ENCODE measurements at regions not wholly inside any gene's neighbourhood (a gene's known extent, or its start where the extent isn't known, plus 50 kb on each side); places are given as distances from the start of the nearest gene placed in this dataset.

DNA sequence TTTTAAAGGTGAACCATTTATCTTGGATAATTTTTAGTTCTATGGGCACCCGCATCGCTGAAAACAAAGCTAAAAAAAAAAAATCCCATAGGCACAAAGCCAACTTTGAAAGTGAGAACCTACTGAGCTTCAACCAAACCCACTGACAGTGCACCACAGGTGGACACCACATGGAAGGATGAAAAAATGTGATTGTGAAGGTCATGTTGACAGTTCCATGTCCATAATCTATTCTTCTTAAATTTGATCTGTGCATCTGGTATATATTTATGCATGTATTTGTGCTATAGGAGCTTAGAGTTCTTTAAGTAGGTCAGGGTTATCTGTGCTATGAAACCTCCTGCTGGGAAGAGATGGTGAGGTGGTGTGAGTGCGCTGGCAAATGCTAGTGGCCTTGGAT is 374.3 kb downstream of the SPRY1 start:
- DNase-seq = no peak

DNA sequence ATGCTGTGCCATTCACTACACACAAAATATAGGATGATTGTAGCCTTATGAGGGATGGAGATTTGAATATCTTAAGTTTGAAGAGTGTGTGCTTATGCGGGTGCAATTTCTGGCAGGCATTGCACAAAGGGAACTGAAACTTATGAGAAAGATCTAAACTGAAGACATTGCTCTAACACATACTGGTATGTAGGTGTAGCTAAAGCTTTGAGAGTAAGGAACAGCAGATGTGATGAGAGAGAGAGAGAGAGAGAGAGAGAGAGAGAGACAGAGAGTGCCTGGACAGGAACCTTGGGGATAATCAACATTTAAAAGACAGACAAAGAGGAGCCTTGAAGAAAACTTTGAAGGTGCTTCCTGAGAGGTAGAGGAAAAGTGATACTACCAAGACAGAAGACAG is 379.7 kb downstream of the SPRY1 start:
- DNase-seq = peak; percentile 15

DNA sequence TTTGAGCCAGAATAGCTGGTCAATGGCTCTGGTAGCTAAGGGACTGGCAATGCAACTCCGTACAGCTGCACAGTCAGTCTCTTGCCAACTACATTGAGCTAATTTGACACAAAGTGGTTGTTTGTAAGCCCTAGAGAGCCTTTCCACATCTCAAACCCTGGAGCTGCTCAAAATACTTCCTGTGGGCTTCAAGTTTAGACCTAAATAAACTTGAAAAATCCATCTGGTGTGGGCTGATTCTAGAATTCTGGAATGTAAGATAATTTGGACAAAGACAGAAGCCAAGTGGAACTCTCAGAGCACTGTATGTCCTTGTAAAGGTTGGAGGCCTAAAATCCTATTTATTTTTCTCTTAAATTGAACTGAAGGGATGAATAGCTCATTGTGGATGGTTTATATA is 380.8 kb downstream of the SPRY1 start:
- no peak for DNase-seq

DNA sequence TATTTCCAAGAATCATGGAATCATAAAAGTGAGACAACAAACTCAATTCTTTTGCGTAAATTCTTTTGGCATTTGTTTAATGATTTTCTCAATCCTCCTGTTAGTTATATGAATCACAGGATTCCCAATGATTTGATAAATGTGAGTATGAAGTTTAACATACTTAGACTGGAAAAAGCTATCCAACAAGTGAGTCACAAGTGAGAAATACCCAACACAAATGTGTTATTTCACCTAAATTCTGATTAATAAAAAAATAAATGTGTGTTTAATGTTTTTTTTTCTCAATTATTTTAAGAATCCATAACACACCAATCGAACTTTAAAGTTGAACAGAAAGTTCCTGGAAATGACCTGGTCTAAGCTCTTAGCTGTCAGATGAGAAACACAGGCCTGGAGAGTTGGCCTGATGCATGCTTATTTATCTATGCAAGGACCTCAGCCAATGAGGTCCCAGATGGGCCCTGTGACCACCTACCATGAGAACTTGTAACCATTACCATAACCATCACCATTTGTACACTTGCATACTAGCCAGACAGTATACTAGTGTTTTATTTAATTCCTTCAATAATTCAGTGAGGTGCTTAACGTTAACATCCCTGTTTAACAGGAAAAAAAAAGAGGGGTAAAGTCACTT is 386.7 kb downstream of the SPRY1 start:
- no peak for DNase-seq

DNA sequence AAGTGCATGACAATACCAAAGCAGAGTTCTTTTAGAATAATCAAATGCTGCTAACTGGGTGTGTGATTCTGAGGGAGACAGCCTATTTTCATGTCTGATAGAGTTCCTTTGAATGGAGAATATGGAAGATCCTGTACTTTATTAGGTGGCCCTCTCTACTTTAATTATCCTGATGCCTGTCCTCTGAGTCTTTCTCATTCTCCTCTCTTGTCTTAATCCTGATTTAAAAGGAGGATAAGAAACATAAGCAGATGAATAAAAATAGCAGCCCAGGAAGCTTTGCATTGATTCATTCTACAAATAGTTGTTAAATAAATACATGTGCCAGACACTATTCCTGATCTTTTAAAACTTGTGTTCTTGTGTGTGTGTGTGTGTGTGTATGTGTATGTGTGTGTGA is 387.3 kb downstream of the SPRY1 start:
- no peak for DNase-seq

DNA sequence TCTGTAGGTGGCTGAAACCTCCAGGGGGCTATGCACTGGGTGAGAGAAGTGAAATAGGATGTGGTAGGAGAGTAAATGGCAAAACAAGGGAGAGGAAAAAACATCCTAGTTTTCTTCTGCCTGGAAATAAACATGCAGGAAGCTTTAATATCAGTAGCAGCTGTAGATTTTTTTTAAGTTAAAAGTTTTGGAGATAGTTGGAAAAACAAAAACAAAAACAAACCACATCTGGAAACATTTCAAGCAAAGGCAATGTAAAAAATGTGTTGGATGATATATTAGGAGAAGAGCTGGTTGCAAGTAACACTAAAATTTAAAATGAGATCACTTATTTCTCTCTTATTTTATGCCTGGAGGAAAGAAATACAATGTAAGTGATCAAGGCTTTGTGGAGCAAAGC is 388.0 kb downstream of the SPRY1 start:
- no peak for DNase-seq

DNA sequence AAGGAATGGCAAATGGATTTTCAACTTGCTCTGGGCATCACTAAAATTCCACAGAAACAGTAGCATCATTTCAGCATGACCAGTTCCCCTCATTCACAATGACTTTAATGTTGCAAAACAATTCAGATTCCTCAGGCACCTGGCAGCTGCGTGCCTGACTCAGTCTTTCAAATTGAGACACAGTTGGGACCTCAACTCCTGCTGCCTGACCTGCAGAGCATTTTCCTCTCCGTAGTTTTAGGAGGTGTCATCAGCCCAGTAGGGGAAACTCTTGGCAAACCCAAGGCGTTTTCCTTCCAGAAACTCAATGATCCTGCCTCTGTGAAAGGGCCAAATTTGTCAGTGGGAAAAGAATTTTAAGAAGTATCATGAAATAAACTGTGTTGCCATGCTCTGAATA is 388.9 kb downstream of the SPRY1 start:
- DNase-seq = no peak

DNA sequence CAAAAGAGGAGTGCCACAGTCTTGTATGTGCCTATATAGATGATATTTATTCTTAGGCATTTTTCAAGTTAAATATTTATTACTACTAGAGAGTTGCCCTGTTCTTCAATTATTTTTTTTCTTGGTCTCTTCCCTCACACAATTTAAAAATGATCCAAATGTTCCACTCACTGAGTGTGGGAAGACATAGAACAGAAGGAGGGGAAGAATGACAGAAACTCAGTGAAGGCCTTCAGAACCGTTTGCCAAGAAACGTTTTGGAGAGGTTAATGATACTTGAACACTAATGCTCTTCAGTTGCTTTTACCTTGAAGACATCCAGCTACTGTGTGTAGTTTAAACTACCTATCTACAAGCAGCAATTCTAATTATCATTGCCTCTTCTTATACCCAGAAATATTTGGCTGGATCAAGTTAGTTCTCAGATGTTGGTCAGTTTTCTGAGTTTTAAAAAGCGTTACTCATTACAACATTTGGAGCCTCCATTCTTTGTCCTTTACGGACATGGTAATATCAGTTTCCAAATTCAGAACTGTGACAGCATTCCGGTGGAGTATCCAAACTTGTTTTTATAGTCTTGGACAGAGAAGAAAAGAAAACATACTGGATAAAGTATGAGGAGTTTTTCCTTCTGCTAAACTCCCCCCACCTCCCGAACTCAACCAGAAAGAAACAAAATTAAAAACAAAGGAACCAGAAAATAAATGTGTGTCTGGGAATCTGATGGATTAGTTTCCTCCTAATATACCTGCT is 389.7 kb downstream of the SPRY1 start:
- no peak for DNase-seq

DNA sequence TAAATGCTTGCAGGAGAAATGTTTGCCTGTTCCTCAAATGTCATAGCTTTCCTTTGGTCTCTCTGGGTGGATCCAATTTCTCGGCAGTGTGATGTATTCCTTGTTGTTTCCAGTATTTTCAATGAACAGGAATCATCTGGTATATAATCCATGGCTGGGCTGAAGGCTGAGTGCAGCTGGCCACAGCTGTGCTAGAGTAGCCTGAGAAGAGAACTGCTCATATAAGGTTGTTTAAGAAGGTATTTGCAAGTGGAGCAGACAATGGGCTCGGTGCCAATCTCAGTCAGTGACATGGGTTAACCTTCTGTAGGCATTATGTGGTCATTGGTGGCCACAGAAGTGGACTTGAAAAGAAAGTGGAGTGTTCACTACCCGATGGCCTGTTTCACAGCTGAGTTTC is 390.3 kb downstream of the SPRY1 start:
- DNase-seq = no peak

DNA sequence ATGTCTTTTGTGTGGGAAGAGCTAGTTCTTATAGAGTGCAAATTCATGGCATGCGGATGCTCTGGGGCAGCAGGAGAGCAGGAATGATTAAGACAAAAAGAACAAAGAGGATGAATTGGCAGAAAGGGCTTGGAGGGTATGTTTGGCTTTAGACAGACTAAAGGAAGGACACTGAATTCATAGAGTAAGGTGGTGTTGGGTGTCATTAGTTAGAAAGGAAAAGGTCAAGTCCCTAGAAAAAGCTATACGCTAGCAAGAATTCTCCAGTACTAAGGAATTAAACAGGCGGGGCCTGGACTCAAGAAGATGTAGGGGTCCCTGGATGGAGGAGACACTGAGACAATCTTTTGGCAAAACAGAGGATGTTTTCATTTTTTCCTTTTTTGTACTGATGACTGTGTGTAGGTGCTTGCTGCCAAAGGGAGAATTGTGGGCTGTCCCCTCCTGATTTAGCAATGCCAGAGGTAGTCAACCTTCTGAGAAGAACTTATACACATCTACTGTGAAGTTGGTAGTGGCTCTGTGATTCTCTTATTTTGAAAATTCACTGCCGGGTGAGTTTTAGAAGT is 391.0 kb downstream of the SPRY1 start:
- DNase-seq = no peak

DNA sequence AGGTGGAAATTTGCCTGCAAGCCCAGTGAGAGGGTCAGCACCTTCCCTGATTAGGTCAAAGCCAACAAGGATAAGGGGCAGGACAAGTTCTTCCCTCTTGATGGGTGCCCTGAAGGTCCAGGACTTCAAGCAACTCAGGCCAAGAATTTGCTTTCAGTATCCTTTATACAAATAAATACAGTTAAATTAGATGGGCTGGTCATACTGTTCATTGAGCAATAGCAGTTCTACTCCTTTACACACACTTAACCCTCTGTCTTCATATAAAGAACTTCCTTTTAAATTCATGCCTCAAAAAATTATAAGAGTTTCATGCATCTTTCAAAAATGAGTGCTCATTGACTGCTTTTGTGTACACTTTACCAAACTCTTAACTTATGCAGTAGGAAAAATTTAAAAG is 392.0 kb downstream of the SPRY1 start:
- DNase-seq = no peak

DNA sequence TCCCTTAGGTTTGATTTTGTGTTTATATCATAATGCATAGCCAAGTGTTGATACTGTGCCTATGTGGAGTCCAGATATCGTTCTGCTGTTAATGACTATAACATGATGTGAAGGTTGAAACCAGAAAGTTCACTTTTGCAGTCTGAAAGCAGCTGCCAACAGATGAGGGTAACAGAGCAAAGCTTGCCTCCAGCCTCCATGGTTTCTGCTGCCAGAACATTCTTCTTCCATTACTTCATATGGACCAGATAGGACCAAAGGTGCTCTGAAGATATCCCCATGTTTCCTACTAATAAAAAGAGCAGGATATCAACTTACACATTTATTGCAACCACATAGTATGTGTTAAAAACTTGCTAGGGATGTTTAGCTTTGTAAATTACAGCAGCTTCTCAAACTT is 394.1 kb downstream of the SPRY1 start:
- no peak for DNase-seq

DNA sequence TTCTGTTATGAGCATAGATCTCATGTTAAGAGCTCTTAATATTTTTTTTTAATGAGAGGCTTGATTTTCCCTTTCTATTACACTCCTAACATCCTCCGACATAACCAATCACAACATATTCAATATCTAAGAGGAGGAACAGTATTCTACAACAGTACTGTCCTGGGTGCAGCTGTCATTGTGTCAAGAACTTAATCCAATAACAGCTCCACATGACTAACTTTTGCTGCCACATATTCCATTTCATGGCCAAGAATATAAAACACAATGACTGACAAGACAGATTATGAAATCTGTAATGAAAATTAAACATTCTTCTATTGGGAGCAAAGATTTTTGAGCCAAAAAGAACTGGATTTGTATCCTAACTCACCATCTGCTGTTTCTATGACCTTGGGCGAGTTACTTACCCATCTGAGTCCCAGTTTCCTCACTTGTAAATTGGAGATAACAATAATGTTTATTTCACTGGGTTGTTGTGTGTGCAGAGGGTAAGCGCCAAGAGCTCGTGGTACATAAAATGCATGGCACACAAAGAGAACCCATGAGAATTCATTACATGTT is 405.6 kb downstream of the SPRY1 start:
- no peak for DNase-seq

DNA sequence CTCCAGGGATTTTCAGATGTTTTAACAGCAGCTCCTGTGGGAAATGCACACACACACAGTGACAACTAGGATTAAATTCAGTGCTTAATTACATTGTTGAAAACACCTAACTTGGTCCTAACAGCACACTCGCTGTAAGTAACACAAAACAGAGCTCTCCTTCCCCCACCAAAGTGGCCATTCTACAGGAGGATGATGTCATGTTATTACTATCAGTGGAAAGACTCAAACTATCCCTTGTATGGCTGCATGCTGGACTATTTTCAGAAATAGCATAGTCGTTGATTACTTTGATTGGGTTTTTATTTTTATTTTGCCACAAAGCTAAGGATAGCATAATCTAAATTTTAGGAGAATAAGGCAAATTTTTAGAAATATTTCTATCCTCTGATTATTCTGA is 406.3 kb downstream of the SPRY1 start:
- no peak for DNase-seq

DNA sequence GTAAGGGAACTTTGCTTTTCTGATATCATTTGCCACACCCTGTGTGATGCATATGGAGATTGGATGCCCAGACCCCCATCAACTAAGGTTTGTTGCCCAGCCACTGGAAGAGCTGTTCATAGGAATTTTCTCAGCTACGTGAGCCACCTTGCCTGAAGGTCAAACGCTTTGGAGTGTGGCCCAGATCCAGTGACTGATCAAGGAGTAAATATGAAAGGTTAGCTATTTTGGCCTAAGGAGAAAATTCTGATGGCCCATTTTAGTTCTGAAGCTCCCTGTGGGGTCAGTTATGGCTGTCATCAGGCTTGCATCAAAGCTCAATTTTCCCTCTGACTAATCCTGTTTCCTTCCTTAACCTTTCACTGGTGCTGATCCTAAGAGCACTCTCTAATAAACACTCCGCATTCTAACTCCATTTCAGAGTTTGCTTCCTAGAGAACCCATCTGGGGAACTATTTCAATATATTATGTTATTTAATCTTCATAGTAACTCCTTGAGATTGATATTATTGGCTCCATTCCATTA is 407.7 kb downstream of the SPRY1 start:
- DNase-seq = no peak

DNA sequence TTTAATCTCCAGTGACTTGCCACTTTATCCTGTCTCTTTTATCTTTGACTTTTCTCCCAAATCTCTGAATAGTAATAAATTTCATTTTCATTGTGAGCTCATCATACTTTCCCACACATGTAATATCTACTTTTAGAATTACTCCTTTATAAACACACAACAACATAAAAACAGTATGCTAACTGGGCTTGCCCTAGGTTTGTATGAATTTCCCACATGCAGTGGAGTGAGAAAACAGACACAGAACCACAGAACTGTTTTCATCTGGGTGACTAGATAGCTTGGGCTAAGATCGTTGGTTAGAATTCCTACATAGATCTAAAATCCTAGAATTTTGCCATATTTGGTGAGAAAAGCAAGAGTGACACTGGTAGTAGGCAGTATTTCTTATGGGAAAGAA is 409.5 kb downstream of the SPRY1 start:
- DNase-seq = no peak

DNA sequence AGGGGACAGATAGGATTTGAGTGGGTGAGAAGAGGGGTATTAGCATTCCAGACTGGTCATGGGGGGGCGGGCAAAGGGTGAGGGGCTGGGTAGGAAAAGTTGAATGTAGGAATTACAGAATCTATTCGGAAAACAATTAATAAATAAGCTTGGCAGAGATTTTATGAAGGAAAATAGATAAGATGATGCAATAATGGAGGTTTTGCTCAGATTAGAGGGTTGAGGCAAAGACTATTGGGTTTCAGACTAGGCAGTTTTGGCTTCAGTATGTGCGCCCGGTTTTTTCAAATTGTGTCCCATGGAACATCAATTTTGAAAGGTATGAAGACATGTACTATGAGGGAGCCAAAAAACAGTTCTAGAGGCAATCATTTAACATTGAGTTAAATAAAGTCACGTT is 410.6 kb downstream of the SPRY1 start:
- DNase-seq = no peak

DNA sequence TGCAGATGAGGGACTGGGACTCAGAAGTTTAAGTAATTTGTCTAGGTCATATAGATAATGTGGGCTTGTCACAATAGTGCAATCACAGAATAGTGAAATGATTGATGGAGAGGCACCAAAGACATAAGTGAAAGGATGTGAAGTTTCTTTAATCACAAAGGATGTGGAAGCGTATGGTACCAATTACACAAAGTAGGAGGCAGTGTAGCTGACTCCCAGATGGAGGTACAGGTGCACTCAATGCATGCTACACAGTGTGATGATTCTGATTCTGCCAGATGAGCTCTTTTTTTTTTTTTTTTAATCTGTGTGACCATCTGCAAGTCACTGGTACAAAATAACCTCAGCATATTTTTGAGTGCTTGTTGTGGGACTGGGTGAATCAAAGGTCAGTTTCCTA is 411.3 kb downstream of the SPRY1 start:
- DNase-seq = no peak

DNA sequence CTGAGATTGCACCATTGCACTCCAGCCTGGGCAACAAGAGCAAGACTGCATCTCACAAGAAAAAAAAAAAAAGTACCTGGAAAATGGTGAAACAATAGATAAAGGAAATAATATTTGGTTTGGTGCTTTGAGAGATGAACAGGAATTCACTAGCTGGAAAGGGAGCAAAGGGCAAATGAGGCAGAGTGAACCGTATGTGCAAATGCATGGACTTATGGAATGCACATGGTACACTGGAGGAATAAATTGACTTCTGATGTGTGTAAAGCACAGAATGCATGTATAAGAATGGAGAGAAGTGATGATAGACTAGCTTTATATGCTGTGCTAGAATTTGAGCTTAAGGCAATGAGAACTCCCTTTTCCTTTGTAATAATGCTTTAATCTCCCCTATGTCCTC is 413.3 kb downstream of the SPRY1 start:
- no peak for DNase-seq

DNA sequence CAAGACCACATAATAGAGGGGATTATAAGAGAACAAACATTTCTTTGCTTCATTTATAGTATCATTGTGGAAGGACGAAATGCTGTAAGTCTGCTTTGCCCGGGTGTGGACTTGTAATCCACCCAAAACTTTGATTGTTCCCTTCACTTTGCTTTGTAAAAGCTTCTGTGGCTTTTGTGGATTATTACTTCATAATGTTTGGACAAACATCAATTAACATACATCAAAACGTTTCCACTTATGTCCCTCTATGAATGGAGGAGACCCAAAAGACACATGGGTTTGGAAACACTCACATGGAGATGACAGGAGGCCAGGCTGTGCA is 415.4 kb downstream of the SPRY1 start:
- DNase-seq = no peak

DNA sequence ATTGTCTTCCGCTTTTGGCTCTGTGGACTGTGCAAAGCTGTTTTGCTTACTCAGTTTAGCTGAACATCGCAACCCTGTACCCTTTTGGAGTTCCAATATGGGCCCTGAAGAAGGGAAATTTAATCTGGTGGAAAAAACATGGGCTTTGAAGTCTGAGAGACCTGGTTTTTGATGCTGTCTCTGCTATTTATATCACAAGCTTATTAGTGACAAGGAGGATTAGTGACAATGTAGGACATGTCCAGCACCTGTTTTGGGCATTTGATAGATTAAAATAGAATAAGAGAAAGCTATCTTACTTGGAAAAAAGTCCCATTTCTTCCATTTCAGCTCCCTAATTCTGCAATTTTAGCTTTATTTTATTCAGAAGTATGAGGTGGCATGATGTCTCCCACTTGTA is 417.3 kb downstream of the SPRY1 start:
- no peak for DNase-seq

DNA sequence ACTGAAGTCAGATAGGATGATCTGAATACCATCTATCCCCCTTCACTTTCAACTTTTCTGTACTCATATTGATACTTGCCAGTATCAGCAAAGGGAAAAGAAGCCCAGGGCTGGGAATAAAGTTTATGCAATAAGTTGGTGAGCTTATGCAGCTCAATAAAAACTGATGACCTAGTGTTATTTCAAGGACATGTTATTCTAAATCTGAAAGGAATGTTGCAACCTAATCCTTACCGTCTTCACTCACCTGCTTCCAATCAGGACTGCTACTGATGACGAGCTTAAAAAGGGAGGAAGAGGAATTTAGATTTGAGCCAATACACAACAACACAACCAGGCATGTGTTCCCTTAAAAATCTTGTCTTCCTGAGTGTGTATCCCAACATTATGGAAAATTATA is 419.9 kb downstream of the SPRY1 start:
- no peak for DNase-seq

DNA sequence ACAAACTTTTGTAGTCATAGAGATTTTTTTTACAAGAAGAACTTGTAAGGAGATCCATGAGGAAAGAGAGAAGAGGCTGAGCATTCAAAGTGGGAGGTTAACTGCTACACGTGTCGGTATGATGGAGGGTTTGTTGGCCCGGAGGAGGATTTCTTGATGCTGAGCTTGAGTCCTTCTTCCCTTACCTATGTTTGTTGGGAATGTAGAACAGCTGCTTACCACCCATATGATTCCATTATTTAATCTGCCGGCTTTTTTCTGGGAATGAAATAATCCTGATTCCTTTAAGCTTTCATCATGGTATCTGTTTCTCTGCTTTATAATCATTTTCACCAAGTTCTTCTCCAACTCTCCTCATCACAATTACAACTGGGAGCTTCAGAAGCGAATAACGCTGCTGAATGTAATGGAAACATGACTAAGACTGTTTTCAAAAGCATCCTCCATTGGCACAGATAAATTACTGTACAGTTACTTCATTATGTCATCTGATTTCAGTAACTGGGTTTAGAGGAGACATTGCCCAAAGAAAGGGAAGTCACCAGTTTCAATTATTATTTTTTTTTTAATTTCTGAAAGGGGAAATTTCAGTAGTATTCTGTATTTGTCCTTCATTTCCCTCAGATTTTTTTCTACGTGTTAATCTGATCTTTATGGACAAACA is 420.6 kb downstream of the SPRY1 start:
- peak; percentile 76 to 81 for DNase-seq
